Neural cell (in vitro differentiated cells): ENCODE measurements at regions not wholly inside any gene's neighbourhood (a gene's known extent, or its start where the extent isn't known, plus 50 kb on each side); places are given as distances from the start of the nearest gene placed in this dataset.

Experiments used
- CTCF ChIP-seq: fragments of 450-650 bp; IDR thresholded peaks from 2 replicates; pipeline ENCODE4 v1.5.1; 2014; ENCODE audit warnings: antibody characterized with exemption, mild to moderate bottlenecking, moderate library complexity; ENCODE audit not compliant: poor library complexity, severe bottlenecking
- EZH2 ChIP-seq: fragments of 200-600, 300-800 bp; shearing (Covaris generic), sonication (generic); IDR thresholded peaks from 2 replicates; pipeline ENCODE4 v1.6.1; 2014; ENCODE audit warnings: antibody characterized with exemption, low read length, borderline replicate concordance, mild to moderate bottlenecking; ENCODE audit not compliant: insufficient read depth, poor library complexity, severe bottlenecking
- MXI1 ChIP-seq: fragments of 450-650 bp; conservative IDR thresholded peaks from 2 replicates; pipeline ENCODE4 v1.6.1; 2014; ENCODE audit warnings: antibody characterized with exemption, mild to moderate bottlenecking; ENCODE audit not compliant: poor library complexity, severe bottlenecking
- POLR2AphosphoS5 ChIP-seq: IDR thresholded peaks from 2 replicates; pipeline ENCODE4 v1.6.1; 2012
- RAD21 ChIP-seq: fragments of 450-650 bp; conservative IDR thresholded peaks from 2 replicates; pipeline ENCODE4 v1.6.1; 2014; ENCODE audit warnings: antibody characterized with exemption, mild to moderate bottlenecking, moderate library complexity
- REST ChIP-seq: IDR thresholded peaks from 2 replicates; pipeline ENCODE4 v1.6.1; 2012; ENCODE audit warnings: borderline replicate concordance
- SMC3 ChIP-seq: fragments of 450-650 bp; conservative IDR thresholded peaks from 2 replicates; pipeline ENCODE4 v1.6.1; 2014; ENCODE audit warnings: antibody characterized with exemption, mild to moderate bottlenecking, moderate library complexity; ENCODE audit not compliant: poor library complexity

GRCh38 chr17:36705874-36706731, 104.7 kb downstream of the MRM1 start:
- no peak for TF ChIP-seq POLR2AphosphoS5
- peak; percentile 57 for TF ChIP-seq RAD21
- TF ChIP-seq MXI1: no peak
- peak; percentile 61 for TF ChIP-seq CTCF
- no peak for TF ChIP-seq EZH2
- TF ChIP-seq SMC3: peak; percentile 69
- no peak for TF ChIP-seq REST
